Right lobe of liver (tissue), 4 donors: ENCODE measurements at regions not wholly inside any gene's neighbourhood (a gene's known extent, or its start where the extent isn't known, plus 50 kb on each side); places are given as distances from the start of the nearest gene placed in this dataset.

Experiments used
- POLR2A ChIP-seq: fragments of 450-650 bp; IDR thresholded peaks from one replicate; pipeline ENCODE4 v1.6.1; 2017; ENCODE audit warnings: antibody characterized with exemption, mild to moderate bottlenecking
- TF ChIP-seq, protein P1 (sequence below), 4 donors: fragments of 200-600 bp in 3 of 4; fragments of 450-650 bp in 1 of 4; IDR thresholded peaks; one replicate each; pipeline versions ENCODE4 v1.5.1 to v1.8.0; 2016 to 2022; ENCODE audit warnings: antibody characterized with exemption in 4 of 4, mild to moderate bottlenecking in 2 of 4
- donor health status: DM: no; HTN: no; CAD: no.
- donor health status: DM: no; HTN: no; CAD: no.
- donor health status: DM: no; HTN: yes; CAD: no.

DNA sequence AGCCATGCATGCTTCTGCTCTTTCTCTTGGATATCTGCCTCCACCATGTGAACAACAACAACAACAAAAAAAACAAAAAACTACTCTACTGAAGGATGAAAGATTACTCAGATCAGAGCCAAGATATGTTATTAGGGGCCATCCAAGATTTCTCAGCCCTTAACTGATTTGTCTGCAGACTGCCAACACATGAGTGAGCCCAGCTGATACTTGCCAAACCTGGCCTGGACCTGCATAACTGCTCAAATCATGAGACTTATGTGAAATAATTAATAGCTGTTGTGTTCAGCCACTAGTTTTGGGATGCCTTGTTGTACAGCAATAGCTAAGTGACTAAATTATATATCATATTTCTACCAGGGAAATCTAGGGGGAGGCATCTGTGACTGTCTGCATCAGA lies 334.5 kb upstream of the SORCS1 start:
- TF ChIP-seq, protein P1, sequence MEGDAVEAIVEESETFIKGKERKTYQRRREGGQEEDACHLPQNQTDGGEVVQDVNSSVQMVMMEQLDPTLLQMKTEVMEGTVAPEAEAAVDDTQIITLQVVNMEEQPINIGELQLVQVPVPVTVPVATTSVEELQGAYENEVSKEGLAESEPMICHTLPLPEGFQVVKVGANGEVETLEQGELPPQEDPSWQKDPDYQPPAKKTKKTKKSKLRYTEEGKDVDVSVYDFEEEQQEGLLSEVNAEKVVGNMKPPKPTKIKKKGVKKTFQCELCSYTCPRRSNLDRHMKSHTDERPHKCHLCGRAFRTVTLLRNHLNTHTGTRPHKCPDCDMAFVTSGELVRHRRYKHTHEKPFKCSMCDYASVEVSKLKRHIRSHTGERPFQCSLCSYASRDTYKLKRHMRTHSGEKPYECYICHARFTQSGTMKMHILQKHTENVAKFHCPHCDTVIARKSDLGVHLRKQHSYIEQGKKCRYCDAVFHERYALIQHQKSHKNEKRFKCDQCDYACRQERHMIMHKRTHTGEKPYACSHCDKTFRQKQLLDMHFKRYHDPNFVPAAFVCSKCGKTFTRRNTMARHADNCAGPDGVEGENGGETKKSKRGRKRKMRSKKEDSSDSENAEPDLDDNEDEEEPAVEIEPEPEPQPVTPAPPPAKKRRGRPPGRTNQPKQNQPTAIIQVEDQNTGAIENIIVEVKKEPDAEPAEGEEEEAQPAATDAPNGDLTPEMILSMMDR (IDR thresholded peaks at IDR 0.05): no peak
- no peak for TF ChIP-seq POLR2A
